Stimulated activated CD8-positive, alpha-beta memory T cell treated with anti-CD3 and anti-CD28 coated beads, Interleukin-7, amount 100 ng/mL, for 4 hours (primary cell): ENCODE measurements at regions not wholly inside any gene's neighbourhood (a gene's known extent, or its start where the extent isn't known, plus 50 kb on each side); places are given as distances from the start of the nearest gene placed in this dataset.
A peak's percentile ranks its signal among the peaks of the same experiment; 100 is the strongest.

Experiments used
- DNase-seq, 2 donors: peaks; one replicate each; pipeline ENCODE4 v3.0.0-alpha.2; 2020; ENCODE audit warnings: low read depth in 2 of 2

- DNase-seq = no peak
Measured at GRCh38 chr7:24199978-24200377, 84.0 kb upstream of the NPY start.

- DNase-seq = no peak
Measured at GRCh38 chr7:24200407-24200966, 83.5 kb upstream of the NPY start.

GRCh38 chr7:24201226-24201625, 82.8 kb upstream of the NPY start:
- no peak for DNase-seq

GRCh38 chr7:24212073-24212472, 71.9 kb upstream of the NPY start:
- DNase-seq = no peak

GRCh38 chr7:24213311-24213710, 70.7 kb upstream of the NPY start:
- no peak for DNase-seq

- no peak for DNase-seq
Measured at GRCh38 chr7:24214670-24215069, 69.3 kb upstream of the NPY start.

- DNase-seq = no peak
Measured at GRCh38 chr7:24216576-24217125, 67.3 kb upstream of the NPY start.

- DNase-seq = no peak
Measured at GRCh38 chr7:24221500-24221899, 62.5 kb upstream of the NPY start.

- no peak for DNase-seq
Measured at GRCh38 chr7:24227068-24227467, 56.9 kb upstream of the NPY start.

GRCh38 chr7:24227603-24228359, 56.2 kb upstream of the NPY start:
- DNase-seq = peak; percentile 1 to 15

- DNase-seq = no peak
Measured at GRCh38 chr7:24229481-24230226, 54.3 kb upstream of the NPY start.

- DNase-seq = no peak
Measured at GRCh38 chr7:24231493-24231892, 52.5 kb upstream of the NPY start.

GRCh38 chr7:24233386-24233785, 50.6 kb upstream of the NPY start:
- no peak for DNase-seq
